ENCODE measurements at regions not wholly inside any gene's neighbourhood (a gene's known extent, or its start where the extent isn't known, plus 50 kb on each side); places are given as distances from the start of the nearest gene placed in this dataset.
A peak's percentile ranks its signal among the peaks of the same experiment; 100 is the strongest.

DNA sequence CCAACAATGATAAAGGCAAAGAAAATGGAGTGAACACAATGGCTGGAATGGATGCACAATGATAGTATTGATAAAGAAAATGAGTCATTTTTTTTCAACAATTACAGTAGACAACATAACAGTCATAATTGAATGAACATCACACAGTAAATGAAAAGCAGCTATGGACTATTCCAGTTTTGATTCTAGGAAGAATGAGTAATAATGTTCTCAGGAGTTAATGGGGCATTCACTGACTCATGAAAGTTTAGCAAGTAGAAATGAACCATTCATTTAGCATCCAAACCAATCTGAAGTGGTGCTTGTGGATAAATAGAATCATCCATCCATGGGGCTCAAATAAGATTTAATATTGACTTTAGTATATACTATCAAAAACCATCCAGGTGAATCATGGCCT lies 1029.5 kb upstream of the GJE1 start:
- Histone ChIP-seq H2AFZ (ENCODE audit: low read length) (no peak overlapping the region), H3K36me3 (ENCODE audit: insufficient read depth, low read length) (no peaks in the 10 kb centered on the region), H3K4me2 (ENCODE audit: insufficient read depth, low read length) (peak overlapping the region; percentile 11), H4K20me1 (ENCODE audit: insufficient read depth, low read length) (no peaks in the 10 kb centered on the region), H3K4me1 (ENCODE audit: insufficient read depth, low read length) (peaks cover 2% of the 10 kb centered on the region), H3K9me3 (ENCODE audit: low read depth, low read length) (no peaks in the 10 kb centered on the region), H3K27me3 (ENCODE audit: insufficient read depth, low read length) (no peaks in the 10 kb centered on the region), H3K79me2 (ENCODE audit: insufficient read depth, low read length) (no peaks in the 10 kb centered on the region), H3K4me3 (ENCODE audit: insufficient read depth, low read length) (no peak overlapping the region), H3K27ac (ENCODE audit: low read depth, low read length) (no peak overlapping the region)
- no peak for DNase-seq (ENCODE audit: insufficient read length, low spot score, missing footprints)
- TF ChIP-seq CTCF (IDR thresholded peaks at IDR 0.05; ENCODE audit: extremely low read depth, low read depth, low read length): no peak

DNA sequence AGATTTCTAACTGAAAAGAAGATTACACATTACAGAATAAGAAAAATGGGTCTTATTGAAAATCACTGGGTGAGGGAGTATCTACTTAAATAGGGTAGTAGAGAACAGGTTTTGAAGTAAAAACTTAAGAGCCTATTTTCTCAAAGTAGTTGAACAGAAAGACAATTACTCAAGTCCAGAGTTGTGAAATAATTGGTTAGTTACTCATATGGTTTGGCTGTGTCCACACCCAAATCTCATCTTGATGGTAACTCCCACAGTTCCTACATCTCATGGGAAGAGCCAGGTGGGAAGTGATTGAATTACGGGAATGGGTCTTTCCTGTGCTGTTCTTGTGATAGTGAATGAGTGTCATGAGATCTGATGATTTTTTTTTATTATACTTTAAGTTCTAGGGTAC lies 1035.3 kb upstream of the GJE1 start:
- Histone ChIP-seq H2AFZ (ENCODE audit: low read length) (no peak overlapping the region), H3K4me2 (ENCODE audit: insufficient read depth, low read length) (no peak overlapping the region), H4K20me1 (ENCODE audit: insufficient read depth, low read length) (no peaks in the 10 kb centered on the region), H3K79me2 (ENCODE audit: insufficient read depth, low read length) (no peaks in the 10 kb centered on the region), H3K27me3 (ENCODE audit: insufficient read depth, low read length) (no peaks in the 10 kb centered on the region), H3K27ac (ENCODE audit: low read depth, low read length) (no peak overlapping the region), H3K36me3 (ENCODE audit: insufficient read depth, low read length) (no peaks in the 10 kb centered on the region), H3K9me3 (ENCODE audit: low read depth, low read length) (no peaks in the 10 kb centered on the region), H3K4me3 (ENCODE audit: insufficient read depth, low read length) (no peak overlapping the region), H3K4me1 (ENCODE audit: insufficient read depth, low read length) (no peaks in the 10 kb centered on the region)
- DNase-seq (ENCODE audit: insufficient read length, low spot score, missing footprints): no peak
- no peak for TF ChIP-seq CTCF (IDR thresholded peaks at IDR 0.05; ENCODE audit: extremely low read depth, low read depth, low read length)

DNA sequence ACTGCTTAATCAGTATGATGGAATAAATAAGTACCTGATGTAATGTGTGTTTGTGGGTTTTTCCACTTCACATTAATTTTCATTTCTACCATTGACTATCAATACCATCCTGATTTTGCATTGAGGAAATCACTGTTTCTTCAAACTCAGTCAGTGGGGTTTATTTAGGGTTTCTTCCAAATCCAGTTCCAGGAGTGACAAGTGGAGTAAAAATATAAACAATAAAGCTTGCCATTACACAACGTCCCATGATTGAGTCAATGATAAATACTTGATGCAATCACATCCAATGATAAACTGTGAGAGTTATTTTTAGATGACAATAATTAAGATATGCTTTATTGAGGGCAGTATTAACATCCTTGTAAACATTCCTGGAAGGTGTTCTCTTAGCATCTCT lies 1037.4 kb upstream of the GJE1 start:
- no peak overlapping the region for H3K4me3 ChIP-seq (ENCODE audit: insufficient read depth, low read length)
- no peak overlapping the region for H3K4me2 ChIP-seq (ENCODE audit: insufficient read depth, low read length)
- DNase-seq (ENCODE audit: insufficient read length, low spot score, missing footprints): no peak
- no peaks in the 10 kb centered on the region for H3K36me3 ChIP-seq (ENCODE audit: insufficient read depth, low read length)
- no peak overlapping the region for H2AFZ ChIP-seq (ENCODE audit: low read length)
- no peaks in the 10 kb centered on the region for H4K20me1 ChIP-seq (ENCODE audit: insufficient read depth, low read length)
- H3K79me2 ChIP-seq (ENCODE audit: insufficient read depth, low read length): no peaks in the 10 kb centered on the region
- no peak overlapping the region for H3K27ac ChIP-seq (ENCODE audit: low read depth, low read length)
- no peaks in the 10 kb centered on the region for H3K27me3 ChIP-seq (ENCODE audit: insufficient read depth, low read length)
- TF ChIP-seq CTCF (IDR thresholded peaks at IDR 0.05; ENCODE audit: extremely low read depth, low read depth, low read length): no peak
- H3K9me3 ChIP-seq (ENCODE audit: low read depth, low read length): no peaks in the 10 kb centered on the region
- no peaks in the 10 kb centered on the region for H3K4me1 ChIP-seq (ENCODE audit: insufficient read depth, low read length)

- Histone ChIP-seq H3K4me3 (ENCODE audit: insufficient read depth, low read length) (no peak overlapping the region), H3K27me3 (ENCODE audit: insufficient read depth, low read length) (no peaks in the 10 kb centered on the region), H3K36me3 (ENCODE audit: insufficient read depth, low read length) (no peaks in the 10 kb centered on the region), H3K4me1 (ENCODE audit: insufficient read depth, low read length) (no peaks in the 10 kb centered on the region), H3K79me2 (ENCODE audit: insufficient read depth, low read length) (no peaks in the 10 kb centered on the region), H2AFZ (ENCODE audit: low read length) (peak overlapping the region; percentile 47), H3K27ac (ENCODE audit: low read depth, low read length) (no peak overlapping the region), H3K4me2 (ENCODE audit: insufficient read depth, low read length) (no peak overlapping the region), H3K9me3 (ENCODE audit: low read depth, low read length) (no peaks in the 10 kb centered on the region), H4K20me1 (ENCODE audit: insufficient read depth, low read length) (no peaks in the 10 kb centered on the region)
- no peak for TF ChIP-seq CTCF (IDR thresholded peaks at IDR 0.05; ENCODE audit: extremely low read depth, low read depth, low read length)
- no peak for DNase-seq (ENCODE audit: insufficient read length, low spot score, missing footprints)
Measured at GRCh38 chr6:141088171-141088570, 1044.6 kb upstream of the GJE1 start.
